A204.1 (cell line): ENCODE measurements at regions not wholly inside any gene's neighbourhood (a gene's known extent, or its start where the extent isn't known, plus 50 kb on each side); places are given as distances from the start of the nearest gene placed in this dataset.

Experiments
- FAIRE-seq: peaks from 2 replicates; lab custom pipeline; 2012; peaks lifted over from hg19 to GRCh38; lab: Jason Lieb, UNC

DNA sequence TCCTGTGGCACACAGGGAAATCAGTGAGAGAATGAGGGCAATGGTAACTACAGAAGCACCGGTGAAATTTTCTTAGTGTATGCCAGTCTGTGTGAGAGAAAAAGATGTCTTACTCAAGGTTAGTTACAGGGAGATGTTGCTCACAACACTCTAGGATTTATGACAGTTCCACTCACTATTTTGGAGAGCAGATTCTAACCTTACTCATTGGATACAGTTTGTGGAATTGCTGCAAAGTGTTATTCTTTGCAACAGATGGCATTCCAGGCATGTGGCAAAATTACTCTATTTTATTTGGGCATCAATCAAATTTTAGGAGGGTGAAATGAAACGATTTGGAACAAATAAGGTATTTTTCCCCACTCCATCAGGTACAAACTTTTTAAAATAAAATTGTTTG, 449.1 kb downstream of the PIK3C3 start:
- FAIRE-seq = no peak

DNA sequence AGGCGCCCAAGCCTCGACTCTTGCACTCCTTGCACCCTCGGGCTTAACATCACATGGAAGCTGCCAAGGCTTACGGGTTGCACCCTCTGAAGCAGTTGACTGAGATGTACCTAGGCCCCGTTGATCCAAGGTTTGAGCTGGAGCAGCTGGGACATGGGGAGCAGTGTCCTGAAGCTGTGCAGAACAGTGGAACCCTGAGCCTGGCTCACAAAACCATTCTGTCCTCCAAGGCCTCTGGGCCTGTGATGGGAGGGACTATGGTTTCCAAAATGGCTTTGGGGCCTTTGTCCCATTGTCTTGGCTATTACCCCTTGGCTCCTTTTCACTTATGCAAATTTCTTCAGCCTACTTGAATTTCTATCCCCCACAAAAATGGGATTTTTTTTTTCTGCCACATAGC, 454.0 kb downstream of the PIK3C3 start:
- FAIRE-seq = no peak

DNA sequence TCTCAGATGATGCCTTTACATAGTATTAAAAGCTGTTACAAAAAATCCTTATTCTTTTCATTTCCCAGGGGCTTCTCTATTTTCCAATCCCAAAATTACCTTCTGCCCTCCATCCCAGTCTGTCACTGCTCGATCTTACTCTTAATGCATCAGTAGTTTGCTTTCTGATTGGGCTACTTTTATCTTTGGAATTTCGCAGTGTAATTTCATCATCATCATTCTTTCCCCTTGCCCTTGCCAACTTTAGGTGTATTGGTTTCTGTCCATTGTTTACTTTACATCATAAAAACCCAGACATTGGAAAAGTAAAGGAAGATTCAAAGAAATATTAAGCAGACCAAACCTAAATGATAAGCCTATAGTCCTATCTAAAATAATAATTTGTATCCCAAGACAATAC, 457.2 kb downstream of the PIK3C3 start:
- FAIRE-seq = no peak

DNA sequence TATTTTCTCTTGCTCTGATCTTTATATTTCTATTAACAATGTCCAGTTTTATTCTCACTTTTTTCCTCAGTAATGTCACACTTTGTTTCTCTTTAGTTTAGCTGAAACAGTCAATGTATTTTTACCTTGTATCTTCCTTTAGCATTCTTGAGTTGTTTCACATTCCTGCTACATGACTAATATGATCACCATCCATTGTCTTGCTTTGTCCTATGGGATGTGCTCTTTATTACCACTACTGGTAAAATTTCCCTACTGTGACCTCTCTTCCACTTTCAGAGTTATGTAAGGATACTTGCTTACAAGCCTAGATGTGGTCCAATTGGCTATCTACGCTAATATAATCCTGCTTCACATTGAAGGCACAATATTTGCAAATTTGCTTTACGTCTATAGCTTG, 457.9 kb downstream of the PIK3C3 start:
- FAIRE-seq = no peak

DNA sequence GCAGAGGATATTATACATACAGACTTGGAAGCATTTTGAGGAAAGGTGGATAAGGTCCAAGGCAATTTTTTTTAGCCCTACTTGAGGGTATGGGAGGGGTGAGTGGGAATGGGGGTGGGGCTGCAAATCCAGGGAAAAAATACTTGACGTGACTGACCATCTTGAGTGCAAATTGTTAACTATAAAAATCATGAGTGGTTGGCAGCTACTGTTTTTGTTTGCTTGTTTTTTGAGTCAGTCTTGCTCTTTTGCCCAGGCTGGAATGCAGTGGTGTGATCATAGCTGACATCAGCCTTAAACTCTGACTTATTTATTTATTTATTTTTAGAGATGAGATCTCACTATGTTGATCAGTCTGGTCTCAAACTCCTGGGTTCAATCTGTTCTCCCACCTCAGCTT, 458.8 kb downstream of the PIK3C3 start:
- no peak for FAIRE-seq

DNA sequence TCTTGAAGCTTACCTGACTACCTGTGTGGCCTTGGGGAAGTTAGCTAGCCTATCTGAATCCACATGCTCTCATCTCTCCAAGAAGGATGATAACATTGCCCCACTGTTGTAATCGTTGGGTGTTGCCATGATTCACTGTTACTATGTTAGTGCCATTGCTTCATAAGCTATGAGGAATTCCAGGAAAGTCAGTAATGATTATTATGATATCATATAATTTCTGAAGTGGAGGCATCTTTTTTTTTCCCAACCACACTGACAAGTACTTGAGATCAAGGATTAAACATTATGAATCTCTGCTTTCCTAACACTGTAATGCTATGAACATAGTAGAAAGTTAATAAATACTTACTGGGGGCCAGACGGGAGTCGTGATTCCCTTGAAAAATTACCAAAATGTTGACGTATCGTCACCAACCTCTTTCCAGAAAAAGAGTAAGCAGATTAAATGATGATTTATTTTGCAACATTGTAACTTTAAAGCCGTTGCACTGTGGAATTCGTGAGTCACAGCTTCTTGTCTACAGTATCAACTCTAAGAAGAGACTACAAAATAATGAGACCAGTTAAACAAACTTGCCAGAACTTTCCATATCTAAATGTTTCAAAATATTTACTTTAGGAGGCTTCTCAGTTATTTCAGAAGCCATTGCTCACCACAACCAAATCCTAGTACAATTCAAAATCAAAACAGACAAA, 459.9 kb downstream of the PIK3C3 start:
- no peak for FAIRE-seq

DNA sequence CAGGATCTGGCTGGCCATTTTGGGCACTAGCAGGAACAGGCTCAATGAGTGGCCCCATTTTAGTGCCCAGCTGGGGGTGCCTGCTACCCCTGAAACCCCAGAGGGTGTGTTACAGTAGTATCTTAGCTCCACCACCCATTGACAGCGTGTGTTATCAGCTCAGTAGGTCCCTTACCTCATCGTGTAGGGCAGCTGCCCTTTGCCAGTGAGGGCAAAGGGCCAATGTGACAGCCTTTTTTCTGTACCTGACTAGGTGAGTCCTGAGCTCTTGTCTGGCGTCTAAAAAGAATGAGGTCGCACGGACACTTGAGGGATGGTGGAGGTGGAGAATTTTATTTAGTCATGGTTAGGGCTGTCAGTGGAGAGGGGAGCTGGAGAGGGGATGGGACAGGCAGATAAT, 462.2 kb downstream of the PIK3C3 start:
- no peak for FAIRE-seq

DNA sequence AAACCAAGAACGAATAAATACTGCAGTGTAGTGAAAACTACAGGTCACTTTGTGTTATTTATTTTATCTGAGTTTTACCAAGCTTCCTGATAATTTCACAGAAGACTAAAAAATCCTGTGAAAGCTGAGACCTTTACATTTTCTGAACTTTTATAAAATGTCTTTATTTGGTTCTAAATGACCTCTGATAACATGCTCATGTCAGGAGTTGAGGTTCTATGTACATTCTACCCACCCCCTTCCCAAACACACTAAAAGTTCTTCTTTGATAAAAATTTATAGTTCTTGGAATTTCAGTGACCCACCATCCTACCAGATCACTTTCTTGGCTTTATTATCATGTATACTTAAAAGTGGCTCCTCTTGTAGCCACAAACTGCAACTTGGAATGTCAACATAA, 463.1 kb downstream of the PIK3C3 start:
- no peak for FAIRE-seq

DNA sequence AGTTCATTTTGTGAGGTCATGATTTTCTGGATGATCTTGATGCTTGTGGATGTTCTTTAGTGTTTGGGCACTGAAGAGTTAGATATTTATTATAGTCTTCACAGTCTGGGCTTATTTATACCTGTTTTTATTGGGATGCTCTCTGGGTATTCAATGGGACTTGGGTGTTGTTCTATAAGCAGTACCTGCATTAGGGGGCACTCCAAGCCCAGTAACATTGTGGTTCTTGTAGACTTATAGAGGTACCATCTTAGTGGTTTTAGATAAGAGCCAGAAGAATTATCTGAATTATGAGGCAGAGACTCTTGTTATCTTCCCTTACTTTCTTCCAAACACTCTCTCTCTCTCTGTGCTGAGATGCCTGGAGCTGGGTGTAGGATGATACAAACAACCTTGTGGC, 470.0 kb downstream of the PIK3C3 start:
- no peak for FAIRE-seq

DNA sequence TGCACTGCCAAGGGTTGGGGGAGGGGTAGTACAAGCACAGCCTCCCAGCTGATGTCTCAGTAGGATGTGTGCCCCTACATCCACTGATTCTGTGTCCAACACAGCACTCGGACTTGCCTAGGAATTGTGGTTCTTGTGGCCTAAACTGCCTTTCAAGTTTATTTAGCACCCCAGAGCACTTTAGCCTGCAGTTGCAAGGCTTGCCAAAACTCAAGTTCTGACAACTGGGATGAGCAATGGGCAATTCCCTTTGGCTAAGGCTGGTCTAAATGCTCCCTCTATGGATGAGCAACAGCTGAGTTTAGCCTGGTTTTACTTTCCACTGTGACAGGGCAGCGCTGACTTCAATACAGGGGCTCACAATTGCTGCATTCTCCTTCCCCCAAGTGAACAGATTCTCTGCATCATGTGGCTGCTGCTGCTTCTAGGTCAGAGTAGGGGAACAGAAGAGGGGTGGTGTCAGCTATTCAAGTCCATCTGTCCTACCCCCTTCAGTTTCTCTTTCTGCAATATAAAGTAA, 471.5 kb downstream of the PIK3C3 start:
- no peak for FAIRE-seq

DNA sequence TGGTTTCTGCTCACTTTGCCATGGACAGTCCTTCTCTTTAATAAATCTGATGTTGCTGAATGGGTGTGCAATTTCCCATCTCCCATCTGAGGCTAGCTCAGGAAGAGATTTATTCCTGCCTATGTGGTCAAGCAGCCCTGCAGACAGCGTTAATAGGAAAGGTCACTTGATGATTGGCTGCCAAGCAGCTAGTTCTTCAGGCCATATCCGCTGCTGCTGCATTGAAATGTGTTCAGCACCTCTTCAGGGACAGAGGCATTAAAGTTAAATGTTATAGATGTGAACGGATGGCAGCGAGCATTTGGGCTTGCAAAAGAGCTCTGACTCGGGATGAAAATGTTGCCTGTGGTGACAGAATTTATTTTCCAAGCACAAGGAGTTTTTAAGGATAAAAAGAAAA, 474.2 kb downstream of the PIK3C3 start:
- FAIRE-seq = no peak

DNA sequence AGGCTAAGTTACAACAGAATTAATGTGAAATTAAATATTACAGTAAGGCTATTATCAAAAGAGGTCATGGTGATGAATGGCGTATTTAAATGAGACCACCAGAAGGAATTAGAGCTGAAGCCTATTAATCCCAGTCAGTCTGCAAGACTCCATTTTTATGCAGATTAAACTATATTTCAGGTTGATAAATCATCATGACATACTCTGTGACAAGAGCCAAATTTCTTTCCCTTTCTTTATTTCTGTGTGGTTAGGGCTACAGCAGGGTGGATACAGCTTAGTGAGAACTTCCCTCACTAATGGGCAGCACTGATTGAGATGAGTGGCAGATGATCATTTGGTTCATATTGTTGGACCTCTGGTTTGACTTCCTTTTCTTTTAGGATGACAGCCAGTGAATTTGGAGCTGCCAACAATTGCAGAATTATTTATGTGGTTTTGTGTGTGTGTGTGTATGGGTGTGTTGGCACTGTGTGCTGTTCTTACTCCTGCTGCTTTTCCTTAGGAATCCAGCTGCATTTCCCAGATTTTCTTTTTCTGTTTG, 481.3 kb downstream of the PIK3C3 start:
- FAIRE-seq = no peak

DNA sequence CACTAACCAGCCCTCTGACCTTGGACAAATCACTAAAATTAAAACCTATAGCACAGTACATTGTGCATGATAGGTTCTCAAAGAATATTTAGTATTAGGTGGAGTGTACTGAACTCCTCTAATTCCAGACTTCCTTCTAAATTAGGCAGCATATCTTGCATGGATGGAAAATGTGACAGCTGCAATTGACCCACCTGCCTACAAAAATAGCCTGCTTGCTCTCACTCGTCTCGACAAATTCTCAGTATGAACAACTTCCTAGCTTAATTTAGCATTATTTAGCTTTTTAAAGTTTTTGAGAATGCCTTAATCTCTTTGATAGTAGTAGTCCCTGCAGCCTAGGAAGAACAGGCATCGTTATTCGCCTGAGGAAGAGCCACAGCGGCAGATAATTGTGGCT, 482.0 kb downstream of the PIK3C3 start:
- FAIRE-seq = no peak

DNA sequence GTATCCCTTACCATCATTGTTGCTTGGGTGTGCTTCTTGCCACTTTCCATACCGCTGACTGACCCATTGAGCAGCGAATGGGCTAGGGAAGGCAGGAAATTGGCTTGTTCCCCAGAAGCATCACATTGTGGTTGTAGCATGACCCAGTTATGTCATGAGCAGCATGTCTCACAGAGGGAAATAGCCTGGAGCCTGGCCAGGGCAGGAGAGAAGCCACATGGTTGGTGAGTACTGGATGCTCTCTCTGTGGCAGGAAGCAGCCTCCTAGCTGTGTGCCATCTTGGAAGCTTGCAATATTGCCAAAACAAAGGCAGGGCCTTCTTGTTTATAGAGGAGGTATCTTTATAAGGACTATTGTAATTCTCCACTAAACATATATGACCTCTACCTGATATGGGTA, 482.6 kb downstream of the PIK3C3 start:
- FAIRE-seq = no peak

DNA sequence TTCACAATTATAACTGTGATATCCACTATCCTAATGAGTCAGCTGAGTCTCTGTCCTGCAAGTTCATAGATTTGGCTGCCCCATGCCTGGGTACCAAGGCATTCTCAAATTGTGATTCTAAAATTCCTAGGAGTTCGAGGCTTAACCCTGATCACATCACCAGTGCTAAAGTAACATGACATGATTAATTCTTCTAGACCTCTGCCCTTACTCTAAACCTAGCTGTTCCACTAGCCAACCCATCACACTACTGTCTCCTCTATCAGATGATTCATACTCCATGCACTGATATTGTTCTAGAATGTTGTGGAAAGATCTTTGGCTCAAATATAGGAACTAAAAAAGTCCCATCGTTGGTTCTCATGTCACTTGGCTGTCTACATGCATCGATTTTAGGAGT, 487.6 kb downstream of the PIK3C3 start:
- FAIRE-seq = no peak

DNA sequence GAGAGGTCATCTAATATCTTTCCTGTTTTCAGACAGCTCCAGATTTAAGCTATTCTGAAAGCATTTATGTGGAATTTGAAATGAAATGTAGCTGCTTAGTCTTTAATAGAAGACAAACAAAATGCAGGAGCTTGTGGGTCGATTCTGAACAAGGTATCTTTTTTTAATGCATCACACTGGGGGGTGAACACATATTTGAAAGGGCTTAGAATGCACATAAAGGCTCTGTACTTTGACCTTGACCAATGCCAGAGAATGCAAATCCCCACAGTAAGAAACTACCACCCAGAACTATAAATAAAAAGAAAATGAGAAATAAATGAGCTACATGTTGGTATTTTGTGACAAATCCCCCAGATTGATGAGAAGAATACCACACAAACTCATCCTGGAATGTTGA, 489.3 kb downstream of the PIK3C3 start:
- no peak for FAIRE-seq

DNA sequence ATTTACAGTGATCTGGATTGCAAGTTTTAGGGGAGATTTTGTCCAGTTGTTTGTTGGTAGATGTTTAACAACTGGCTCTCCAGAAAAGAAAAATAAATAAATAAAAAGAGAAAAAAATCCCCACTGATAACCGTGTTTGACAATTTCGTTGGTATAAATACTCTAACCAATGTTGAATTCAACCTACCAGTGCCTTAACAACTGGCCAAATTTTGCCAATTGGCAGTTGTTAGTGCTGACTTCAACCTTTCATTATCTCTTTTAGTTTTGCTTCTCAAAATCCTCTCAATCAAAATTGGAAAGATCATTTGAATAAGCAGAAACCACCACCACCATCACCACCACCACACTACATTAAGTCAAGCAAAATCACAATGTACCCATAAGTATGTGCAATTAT, 490.3 kb downstream of the PIK3C3 start:
- no peak for FAIRE-seq

DNA sequence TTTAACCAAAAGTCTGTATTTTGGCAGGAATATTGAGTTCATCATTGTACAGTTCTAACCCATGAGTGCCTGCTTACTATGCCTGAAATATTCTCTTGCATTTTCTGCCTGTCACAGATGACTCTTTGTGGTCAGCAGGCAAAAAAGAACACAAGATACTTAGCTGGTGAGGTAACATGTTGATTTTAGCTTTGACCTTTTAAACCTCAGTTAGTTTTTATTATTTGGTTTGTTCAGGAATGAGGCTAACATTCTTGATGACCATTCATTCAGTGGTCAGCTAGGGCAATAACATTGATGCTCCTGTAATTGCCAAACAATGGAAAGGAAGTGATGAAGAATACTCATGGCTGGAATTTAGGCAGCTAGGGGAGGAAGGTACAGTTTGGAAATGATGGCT, 491.2 kb downstream of the PIK3C3 start:
- FAIRE-seq = no peak

DNA sequence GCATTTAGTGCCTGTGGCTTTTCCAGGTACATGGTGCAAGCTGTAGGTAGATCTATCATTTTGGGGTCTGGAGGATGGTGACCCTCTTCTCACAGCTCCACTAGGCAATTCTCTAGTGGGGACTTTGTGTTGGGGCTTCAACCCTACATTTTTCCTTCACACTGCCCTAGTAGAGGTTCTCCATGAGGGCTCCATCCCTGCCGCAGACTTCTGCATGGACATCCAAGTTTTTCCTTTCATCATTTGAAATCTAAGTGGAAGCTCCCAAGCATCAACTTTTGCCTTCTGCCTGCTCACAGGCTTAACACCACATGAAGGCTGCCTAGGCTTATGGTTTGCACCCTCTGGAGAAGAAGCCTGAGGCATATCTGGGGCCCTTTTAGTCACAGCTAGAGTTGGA, 492.7 kb downstream of the PIK3C3 start:
- no peak for FAIRE-seq

DNA sequence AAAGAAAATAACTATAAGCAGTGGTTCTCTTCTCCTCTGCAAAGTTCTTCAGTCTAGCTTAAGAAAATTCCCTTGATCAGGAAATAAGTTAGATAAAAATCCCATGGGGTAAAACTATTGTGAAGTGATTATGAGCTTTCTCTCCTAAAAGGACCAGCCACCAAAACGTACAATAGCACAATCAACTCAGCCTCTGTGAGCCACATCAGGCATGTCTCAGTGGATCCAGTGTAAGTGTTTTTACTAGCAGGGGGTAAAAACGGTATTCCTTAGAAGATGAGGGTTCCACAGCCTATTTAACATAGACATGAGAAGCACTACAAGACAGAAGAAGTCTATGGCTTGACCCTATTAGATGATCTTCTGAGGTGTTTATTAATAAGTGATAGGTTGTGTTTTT, 503.2 kb downstream of the PIK3C3 start:
- FAIRE-seq = no peak

DNA sequence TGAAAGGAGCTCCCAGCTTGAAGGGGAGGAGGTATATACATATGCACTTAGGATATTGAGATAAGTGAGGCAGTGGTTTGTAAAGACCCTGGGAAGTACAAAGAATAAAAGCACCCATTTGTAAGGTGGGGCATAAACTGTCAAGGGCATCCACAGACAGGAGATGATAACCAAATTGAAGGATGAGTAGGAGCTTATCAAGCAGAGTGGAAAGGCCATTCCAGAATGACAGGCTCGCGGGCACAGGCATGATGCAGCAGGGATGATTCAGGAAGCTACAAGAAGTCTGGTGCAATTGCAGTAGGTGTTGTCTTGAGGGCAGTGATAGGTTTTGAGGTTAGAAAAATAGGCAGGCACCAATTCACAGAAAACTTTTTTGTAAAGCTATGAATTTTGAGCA, 504.8 kb downstream of the PIK3C3 start:
- no peak for FAIRE-seq

DNA sequence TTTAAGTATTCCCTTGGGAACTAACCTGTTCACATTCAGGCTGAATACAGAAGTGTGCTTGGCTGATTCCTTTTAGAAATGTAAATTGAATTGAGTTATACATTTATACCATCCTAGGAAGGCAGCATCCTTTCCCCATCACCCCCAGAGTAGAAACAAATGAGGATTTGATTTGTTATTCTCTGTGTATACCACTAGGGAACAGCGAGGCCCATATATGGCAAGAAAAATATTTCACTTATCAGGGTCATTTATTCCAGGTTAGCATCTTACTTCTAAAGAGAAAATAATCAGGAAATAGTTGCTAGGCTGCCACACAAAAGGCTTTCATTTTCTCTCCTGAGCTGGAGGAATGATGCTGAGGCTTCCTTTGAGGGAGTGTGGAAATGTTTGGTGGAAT, 516.9 kb downstream of the PIK3C3 start:
- FAIRE-seq = no peak

DNA sequence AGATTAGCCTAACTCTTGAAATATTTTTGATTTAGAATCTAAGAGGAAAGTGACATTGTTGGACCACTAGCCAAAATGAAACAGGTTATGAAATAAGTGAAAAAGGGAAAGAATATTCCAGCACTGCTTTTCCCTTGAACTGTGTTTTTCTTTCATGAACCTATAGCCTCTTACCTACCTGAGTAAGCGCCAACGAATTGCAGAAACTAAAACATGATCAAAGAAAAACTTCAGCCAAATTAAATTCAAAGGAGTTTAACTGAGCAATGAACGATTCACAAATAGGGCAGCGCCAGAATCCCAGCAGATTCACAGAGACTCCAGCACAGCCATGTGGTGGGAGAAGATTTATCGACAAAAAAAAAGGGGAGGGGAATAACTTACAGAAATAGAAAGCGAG, 518.6 kb downstream of the PIK3C3 start:
- FAIRE-seq = no peak

DNA sequence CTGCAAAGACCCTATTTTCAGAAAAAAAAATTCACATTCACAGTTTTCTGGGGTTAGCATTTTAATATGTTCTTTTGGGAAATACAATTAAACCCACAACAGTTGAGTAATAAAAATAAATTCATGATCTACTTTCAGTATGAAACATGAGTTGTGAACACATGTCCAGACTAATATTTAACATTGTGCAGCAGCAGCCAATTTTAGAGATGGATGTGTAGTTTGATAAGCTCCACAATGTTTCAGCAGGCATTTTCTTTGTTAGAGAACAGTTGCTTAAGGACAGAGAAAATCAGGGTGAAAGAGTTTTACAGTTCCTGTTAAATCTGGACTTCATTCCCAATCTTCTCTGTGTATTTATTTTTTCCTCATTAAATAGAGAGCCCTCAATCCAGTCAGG, 519.5 kb downstream of the PIK3C3 start:
- no peak for FAIRE-seq

DNA sequence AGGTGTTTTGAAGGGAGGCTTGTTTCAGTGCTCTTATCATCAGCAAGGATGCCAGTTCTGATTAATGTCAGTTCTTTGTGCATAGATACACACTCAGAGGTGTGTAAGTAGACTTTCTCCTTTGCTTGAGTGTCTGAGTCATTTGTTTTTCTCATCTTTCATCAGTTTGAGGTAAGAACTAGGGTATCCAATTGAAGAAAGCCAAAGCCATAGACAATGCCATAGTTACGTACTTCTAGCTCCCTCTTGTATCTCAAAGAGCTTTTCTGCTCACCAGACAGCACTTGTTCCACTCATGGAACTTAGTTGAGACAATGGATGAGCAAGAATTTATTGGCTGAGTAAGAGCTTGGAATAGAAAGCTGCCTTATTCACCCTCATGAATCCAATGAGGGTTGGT, 520.1 kb downstream of the PIK3C3 start:
- FAIRE-seq = no peak
